ENCODE measurements at regions not wholly inside any gene's neighbourhood (a gene's known extent, or its start where the extent isn't known, plus 50 kb on each side); places are given as distances from the start of the nearest gene placed in this dataset.

DNA sequence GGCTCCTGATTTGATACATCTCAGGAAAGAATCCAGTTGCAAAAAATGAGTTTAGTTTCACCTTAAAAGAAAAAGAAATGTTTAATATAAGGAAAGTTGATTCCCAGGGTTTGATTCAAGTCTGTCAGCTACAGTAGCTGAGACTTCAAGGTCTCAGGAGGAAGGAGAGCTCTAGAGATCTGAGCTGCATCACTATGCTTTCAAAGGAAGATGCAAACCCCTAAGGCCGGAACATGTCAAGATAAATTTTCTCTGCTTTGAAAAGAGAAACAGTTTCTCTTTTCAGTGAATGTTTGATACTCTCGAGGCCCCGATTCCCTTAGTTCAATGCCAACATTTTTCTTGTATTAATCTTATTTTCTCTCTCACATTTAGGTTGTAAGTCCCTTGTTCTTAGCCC is 128.6 kb downstream of the RGPD3 start:
- TF ChIP-seq CTCF (conservative IDR thresholded peaks at IDR 0.05; ENCODE audit: low read length) (no peak), EZH2phosphoT487 (IDR thresholded peaks at IDR 0.05; ENCODE audit: borderline replicate concordance) (no peak)
